GM19328 (cell line): ENCODE measurements at regions not wholly inside any gene's neighbourhood (a gene's known extent, or its start where the extent isn't known, plus 50 kb on each side); places are given as distances from the start of the nearest gene placed in this dataset.

Experiments used
- ATAC-seq: cut with Tn5 transposase; IDR thresholded peaks from one replicate; pipeline ENCODE4 v1.9.1; 2021; ENCODE audit warnings: mild to moderate bottlenecking, moderate library complexity; ENCODE audit not compliant: unreplicated experiment

GRCh38 chr10:33754052-33754451 lies 419.6 kb upstream of the NRP1 start:
- ATAC-seq: no peak

GRCh38 chr10:33753389-33753788 lies 418.9 kb upstream of the NRP1 start:
- ATAC-seq: no peak

GRCh38 chr10:33749790-33750189 lies 415.3 kb upstream of the NRP1 start:
- ATAC-seq: no peak

DNA sequence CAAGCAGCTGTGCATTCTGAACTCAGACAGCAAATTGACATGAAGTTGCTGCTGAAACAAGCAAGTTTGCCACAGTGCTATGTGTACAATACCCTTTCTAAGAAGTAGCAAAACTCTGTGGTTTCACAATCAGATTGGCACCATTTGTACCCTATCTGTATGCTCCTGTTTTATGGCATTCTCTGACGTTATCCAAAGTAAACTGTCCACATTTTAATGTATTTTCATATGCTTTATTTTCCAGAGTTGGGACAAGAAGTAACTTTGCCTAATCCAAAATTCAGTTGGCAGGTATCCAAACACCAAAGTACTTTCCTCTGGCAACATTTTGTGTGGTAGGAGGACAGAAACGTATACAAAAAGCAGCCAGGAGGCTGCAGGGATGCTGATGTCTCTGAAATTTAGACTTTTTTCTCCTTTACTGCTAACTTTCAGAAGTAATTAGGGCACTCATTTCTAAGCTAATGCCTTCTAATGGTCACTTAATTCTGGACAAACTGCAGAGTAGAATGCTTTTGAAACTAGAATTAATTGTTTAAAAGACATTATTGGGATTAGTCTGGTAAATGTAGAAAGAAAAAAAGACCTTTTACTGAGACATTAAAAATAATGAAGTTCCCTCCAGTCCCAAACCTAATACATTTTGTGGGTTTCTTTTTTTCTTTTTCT lies 414.7 kb upstream of the NRP1 start:
- no peak for ATAC-seq

- no peak for ATAC-seq
Measured at GRCh38 chr10:33746836-33747268, 412.4 kb upstream of the NRP1 start.

DNA sequence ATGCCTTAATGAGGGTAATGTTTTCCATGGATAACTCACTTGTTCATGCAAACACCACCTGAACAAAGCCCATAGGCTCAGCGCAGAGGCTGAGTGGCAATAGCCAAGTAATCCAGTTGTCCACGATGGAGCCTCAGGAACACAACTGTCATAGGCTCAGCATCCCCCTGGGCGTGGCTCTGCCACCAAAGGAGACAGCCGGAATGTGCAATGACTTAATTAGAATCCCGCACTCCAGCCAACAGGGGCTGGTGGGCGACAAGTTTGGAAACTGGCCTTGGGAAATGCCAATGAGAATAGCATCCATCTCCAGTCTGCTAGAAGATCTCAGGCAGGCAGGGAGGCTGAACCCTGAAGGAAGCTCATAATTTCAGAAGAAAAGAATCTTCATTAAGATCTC lies 411.7 kb upstream of the NRP1 start:
- no peak for ATAC-seq

DNA sequence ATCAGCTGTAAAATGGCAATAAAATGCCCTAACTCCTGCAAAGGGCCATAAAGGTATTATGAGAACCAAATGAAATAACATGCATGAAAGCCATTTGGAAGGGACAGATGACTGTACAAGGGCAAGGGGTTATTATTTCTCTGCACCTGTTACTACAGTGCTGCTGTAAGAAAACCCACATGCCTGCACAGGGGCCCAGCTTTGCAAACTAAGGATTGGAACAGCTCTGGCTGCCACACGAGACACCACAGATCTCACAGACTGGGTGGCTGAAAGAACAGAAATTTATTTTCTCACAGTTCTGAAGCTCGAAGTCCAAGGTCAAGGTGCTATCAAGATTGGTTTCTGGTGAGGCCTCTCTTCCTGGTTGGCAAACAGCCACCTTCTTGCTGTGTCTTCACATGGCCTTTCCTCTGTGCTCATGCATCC lies 409.0 kb upstream of the NRP1 start:
- no peak for ATAC-seq

GRCh38 chr10:33739031-33739430 lies 404.6 kb upstream of the NRP1 start:
- no peak for ATAC-seq

DNA sequence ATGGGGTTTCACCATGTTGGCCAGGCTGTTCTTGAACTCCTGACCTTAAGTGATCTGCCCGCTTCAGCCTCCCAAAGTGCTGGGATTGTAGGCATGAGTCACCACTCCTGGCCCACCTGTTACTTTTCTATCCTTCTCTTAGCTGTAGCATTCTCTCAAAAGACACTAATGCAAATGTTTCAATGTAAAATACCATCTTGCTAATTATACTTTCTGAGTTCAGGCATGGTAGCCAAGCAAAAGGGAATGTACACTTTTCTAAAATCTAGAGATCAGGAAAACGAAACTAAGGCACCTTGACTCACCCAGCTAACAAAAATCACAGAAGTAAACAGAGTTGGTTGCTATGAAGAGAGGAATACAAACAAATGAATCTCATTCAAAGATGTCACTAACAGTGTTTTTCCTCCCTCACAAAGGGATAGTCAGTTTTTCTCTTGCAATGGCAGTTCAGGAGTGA lies 401.0 kb upstream of the NRP1 start:
- no peak for ATAC-seq

DNA sequence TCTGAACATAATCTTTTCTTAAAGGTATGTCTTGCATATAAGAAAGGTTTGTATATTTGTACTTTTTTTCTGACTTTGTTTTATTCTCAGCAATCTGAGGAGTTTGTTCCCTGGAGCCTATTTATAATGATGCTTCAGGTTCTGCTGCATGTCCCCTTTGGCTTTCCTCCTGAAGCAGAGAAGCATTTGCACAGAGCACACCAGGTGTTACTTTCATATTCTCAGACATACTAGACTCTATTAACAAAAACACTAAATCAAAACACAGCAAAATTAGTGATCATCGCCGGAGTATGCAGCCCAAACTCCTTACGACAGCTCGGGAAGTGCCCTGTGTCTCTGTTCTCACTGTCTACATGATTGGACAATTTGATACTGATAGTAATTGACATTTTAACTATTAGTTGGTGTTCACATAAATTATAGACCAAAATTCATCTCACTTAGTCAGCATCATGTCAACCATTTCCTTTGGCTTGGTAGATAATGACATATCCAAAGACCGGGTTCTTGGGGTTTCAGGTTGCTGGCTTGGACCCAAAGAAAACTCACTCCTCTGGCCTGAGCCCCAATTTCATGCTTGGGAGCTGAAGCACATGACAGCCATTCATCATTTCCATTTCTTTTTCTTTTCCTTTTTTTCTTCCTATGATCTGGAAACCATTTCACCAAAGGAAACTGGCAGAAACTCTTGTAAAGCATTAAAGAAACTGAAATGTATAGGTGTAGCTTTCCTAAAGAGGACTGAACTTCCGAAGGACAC lies 400.1 kb upstream of the NRP1 start:
- no peak for ATAC-seq

DNA sequence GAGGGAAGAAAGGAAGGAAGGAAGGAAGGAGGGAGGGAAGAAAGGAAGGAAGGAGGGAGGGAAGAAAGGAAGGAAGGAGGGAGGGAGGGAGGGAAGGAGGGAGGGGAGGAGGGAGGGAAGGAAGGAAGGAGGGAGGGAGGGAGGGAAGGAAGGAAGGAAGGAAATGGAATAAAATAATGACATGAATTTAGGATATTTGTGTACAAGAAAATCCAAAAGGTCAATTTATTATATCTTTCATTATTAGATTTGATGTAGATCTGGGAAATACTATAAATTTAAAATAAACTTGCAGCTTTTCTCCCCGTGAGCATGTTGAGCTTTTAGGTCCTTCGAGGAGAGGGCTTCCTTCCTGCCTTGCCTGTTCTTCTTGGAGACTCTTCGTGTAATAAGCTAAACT lies 398.6 kb upstream of the NRP1 start:
- ATAC-seq: no peak

GRCh38 chr10:33732161-33732680 lies 397.8 kb upstream of the NRP1 start:
- ATAC-seq: no peak

- ATAC-seq: no peak
Measured at GRCh38 chr10:33731322-33731721, 396.9 kb upstream of the NRP1 start.

- no peak for ATAC-seq
Measured at GRCh38 chr10:33725430-33725829, 391.0 kb upstream of the NRP1 start.

GRCh38 chr10:33723181-33723580 lies 388.7 kb upstream of the NRP1 start:
- no peak for ATAC-seq

DNA sequence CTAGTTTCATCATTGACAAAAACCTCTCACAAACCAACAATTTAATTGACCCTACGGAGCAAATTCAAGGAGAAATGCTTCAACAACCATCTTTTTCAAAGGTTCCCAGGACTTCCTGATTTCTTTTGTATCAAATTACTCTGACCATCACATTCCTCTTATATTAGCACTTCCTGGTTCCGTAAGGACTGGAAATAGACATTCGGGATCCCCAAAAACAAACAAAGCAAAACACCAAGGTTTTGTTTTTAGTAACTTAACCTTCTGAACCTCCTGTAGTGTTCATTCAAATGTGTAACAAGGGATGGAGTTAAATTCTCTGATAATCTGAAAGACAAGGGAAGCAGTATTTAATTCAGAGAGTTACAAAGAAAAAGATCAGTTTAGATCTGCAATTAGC lies 387.6 kb upstream of the NRP1 start:
- ATAC-seq: no peak

GRCh38 chr10:33721509-33721908 lies 387.0 kb upstream of the NRP1 start:
- ATAC-seq: no peak

DNA sequence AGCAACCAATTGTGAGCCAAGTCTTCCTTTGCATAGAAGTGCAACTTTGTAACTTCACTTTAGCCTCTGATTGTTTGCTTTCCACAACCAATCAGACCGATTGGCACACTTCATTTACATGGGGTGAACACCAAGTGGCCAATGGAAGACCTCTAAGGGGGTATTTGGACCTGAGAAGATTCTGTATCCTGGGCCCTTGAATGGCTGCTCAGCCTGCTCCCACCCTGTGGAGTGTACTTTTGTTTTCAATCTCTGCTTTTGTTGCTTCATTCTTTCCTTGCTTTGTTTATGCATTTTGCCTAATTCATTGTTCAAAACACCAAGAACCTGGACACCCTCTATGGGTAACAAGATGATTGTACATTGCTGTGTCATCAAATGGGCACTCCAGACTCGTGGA lies 385.7 kb upstream of the NRP1 start:
- no peak for ATAC-seq

GRCh38 chr10:33719005-33719703 lies 384.7 kb upstream of the NRP1 start:
- ATAC-seq: no peak

- ATAC-seq: no peak
Measured at GRCh38 chr10:33716501-33717267, 382.2 kb upstream of the NRP1 start.
